ENCODE measurements at regions not wholly inside any gene's neighbourhood (a gene's known extent, or its start where the extent isn't known, plus 50 kb on each side); places are given as distances from the start of the nearest gene placed in this dataset.

DNA sequence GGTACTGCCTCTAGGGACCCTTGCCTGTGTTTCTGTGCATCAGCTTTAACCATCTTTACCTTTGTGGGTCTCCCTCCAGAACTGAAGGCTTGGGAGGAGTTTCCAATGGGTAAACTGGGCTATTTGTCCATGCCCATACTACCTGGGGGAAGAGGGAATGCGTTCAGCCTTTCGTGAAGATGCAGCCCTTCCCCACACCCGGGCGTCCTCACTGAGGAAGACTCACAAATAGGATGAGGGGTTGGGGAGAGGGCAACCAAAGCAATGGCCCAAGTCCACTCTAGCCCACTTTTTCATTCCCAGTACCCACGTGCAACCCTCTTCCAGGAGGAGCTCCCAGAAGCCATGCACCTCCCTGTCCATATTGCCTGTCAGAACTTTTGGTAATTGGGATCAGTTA, 61.8 kb upstream of the ADA2 start:
- Histone ChIP-seq H3K4me2 (no peak overlapping the region), H3K27me3 (ENCODE audit: insufficient read depth) (no peaks in the 10 kb centered on the region), H3K36me3 (ENCODE audit: insufficient read depth) (no peaks in the 10 kb centered on the region; the same call in 1 of the 2 replicates), H3K4me1 (ENCODE audit: insufficient read depth) (no peaks in the 10 kb centered on the region), H3K4me3 (no peak overlapping the region), H3F3A (replicated peaks; ENCODE audit: low read depth) (peaks cover 6% of the 10 kb centered on the region; the same call in 1 of the 2 replicates), H3K79me2 (replicated peaks; ENCODE audit: insufficient read depth) (no peaks in the 10 kb centered on the region), H4K20me1 (replicated peaks; ENCODE audit: insufficient read depth) (no peaks in the 10 kb centered on the region), H2AFZ (peak overlapping the region; percentile 47), H3K27ac (ENCODE audit: low read depth) (no peak overlapping the region), H3K9me2 (ENCODE audit: insufficient read depth) (no peaks in the 10 kb centered on the region)
- Mint-ChIP-seq H3K9me3 (no peaks in the 10 kb centered on the region), H3K4me3 (no peak overlapping the region), H3K4me1 (0 out of 3 replicates have a peak, but pooled peaks cover 4% of the 10 kb centered on the region), H3K27ac (no peak overlapping the region), H3K36me3 (ENCODE audit: low read depth) (no peaks in the 10 kb centered on the region), H3K27me3 (ENCODE audit: insufficient read depth, low read depth, poor library complexity) (peaks cover 7% of the 10 kb centered on the region)
- DNase-seq (ENCODE audit: low spot score) (no peak), ATAC-seq (no peak)
- TF ChIP-seq, protein P1, sequence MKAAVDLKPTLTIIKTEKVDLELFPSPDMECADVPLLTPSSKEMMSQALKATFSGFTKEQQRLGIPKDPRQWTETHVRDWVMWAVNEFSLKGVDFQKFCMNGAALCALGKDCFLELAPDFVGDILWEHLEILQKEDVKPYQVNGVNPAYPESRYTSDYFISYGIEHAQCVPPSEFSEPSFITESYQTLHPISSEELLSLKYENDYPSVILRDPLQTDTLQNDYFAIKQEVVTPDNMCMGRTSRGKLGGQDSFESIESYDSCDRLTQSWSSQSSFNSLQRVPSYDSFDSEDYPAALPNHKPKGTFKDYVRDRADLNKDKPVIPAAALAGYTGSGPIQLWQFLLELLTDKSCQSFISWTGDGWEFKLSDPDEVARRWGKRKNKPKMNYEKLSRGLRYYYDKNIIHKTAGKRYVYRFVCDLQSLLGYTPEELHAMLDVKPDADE (IDR thresholded peaks at IDR 0.05), result no peak
- no peak for TF ChIP-seq STAT1 (IDR thresholded peaks at IDR 0.05; ENCODE audit: unreplicated experiment)
- TF ChIP-seq EZH2 (IDR thresholded peaks at IDR 0.05; ENCODE audit: low read depth, unreplicated experiment), result no peak
- TF ChIP-seq EZH2phosphoT487 (IDR thresholded peaks at IDR 0.05; ENCODE audit: unreplicated experiment), result no peak
- no peak for TF ChIP-seq ZNF114 (CRISPR knock-in tag; IDR thresholded peaks at IDR 0.05)
- TF ChIP-seq CREB1 (CRISPR knock-in tag; IDR thresholded peaks at IDR 0.05; ENCODE audit: low read depth), result no peak
- no peak for TF ChIP-seq NANOG (IDR thresholded peaks at IDR 0.05; ENCODE audit: borderline replicate concordance)
- TF ChIP-seq, protein P2, sequence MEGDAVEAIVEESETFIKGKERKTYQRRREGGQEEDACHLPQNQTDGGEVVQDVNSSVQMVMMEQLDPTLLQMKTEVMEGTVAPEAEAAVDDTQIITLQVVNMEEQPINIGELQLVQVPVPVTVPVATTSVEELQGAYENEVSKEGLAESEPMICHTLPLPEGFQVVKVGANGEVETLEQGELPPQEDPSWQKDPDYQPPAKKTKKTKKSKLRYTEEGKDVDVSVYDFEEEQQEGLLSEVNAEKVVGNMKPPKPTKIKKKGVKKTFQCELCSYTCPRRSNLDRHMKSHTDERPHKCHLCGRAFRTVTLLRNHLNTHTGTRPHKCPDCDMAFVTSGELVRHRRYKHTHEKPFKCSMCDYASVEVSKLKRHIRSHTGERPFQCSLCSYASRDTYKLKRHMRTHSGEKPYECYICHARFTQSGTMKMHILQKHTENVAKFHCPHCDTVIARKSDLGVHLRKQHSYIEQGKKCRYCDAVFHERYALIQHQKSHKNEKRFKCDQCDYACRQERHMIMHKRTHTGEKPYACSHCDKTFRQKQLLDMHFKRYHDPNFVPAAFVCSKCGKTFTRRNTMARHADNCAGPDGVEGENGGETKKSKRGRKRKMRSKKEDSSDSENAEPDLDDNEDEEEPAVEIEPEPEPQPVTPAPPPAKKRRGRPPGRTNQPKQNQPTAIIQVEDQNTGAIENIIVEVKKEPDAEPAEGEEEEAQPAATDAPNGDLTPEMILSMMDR (conservative IDR thresholded peaks at IDR 0.05; ENCODE audit: low read depth in 2 of 2), result no peak
- TF ChIP-seq ZNF331 (CRISPR knock-in tag; IDR thresholded peaks at IDR 0.05; ENCODE audit: low read depth), result no peak
- no peak for TF ChIP-seq JUNB (IDR thresholded peaks at IDR 0.05; ENCODE audit: unreplicated experiment)
- TF ChIP-seq, protein P3, sequence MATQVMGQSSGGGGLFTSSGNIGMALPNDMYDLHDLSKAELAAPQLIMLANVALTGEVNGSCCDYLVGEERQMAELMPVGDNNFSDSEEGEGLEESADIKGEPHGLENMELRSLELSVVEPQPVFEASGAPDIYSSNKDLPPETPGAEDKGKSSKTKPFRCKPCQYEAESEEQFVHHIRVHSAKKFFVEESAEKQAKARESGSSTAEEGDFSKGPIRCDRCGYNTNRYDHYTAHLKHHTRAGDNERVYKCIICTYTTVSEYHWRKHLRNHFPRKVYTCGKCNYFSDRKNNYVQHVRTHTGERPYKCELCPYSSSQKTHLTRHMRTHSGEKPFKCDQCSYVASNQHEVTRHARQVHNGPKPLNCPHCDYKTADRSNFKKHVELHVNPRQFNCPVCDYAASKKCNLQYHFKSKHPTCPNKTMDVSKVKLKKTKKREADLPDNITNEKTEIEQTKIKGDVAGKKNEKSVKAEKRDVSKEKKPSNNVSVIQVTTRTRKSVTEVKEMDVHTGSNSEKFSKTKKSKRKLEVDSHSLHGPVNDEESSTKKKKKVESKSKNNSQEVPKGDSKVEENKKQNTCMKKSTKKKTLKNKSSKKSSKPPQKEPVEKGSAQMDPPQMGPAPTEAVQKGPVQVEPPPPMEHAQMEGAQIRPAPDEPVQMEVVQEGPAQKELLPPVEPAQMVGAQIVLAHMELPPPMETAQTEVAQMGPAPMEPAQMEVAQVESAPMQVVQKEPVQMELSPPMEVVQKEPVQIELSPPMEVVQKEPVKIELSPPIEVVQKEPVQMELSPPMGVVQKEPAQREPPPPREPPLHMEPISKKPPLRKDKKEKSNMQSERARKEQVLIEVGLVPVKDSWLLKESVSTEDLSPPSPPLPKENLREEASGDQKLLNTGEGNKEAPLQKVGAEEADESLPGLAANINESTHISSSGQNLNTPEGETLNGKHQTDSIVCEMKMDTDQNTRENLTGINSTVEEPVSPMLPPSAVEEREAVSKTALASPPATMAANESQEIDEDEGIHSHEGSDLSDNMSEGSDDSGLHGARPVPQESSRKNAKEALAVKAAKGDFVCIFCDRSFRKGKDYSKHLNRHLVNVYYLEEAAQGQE (IDR thresholded peaks at IDR 0.05; ENCODE audit: unreplicated experiment), result no peak

All from GM23338 (cell line).